ENCODE measurements at regions not wholly inside any gene's neighbourhood (a gene's known extent, or its start where the extent isn't known, plus 50 kb on each side); places are given as distances from the start of the nearest gene placed in this dataset.

DNA sequence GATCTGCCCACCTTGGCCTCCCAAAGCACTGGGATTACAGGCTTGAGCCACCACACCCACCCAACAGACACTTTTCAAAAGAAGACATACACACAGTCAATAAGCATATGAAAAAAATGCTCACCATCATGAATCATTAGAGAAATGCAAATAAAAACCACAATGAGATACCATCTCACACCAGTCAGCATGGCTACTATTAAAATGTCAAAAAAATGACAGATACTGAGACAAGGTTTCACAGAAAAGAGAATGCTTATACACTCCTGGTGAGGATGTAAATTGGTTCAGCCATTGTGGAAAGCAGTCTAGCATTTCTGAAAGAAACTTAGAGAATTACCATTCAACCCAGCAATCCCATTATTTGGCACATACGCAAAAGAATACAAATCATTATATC, 1947.2 kb downstream of the SUCLG1 start:
- no peak for TF ChIP-seq CTCF (IDR thresholded peaks at IDR 0.05)
- no peak for TF ChIP-seq POLR2AphosphoS5 (IDR thresholded peaks at IDR 0.05; ENCODE audit: low read depth, low read length)
- no peak for TF ChIP-seq REST (IDR thresholded peaks at IDR 0.05; ENCODE audit: insufficient read depth in 1 of 2, low read depth in 2 of 2, low read length in 1 of 2)
- TF ChIP-seq SIN3A (IDR thresholded peaks at IDR 0.05; ENCODE audit: borderline replicate concordance, insufficient read depth, low read depth, low read length), result no peak

Data from Panc1 (cell line).